ENCODE measurements at regions not wholly inside any gene's neighbourhood (a gene's known extent, or its start where the extent isn't known, plus 50 kb on each side); places are given as distances from the start of the nearest gene placed in this dataset.

GRCh38 chr3:145739926-145740325, 421.1 kb downstream of the PLOD2 start:
- POLR2A ChIA-PET = no interaction called here
- Histone ChIP-seq H3K9me3 (ENCODE audit: control insufficient read depth in 1 of 2, insufficient read depth in 1 of 2, low read length in 2 of 2) (no peaks in the 10 kb centered on the region), H3K4me1 (ENCODE audit: insufficient read depth, low read length) (no peaks in the 10 kb centered on the region), H3K27ac (ENCODE audit: low read depth in 1 of 2, low read length in 2 of 2) (no peak overlapping the region), H3K27me3 (ENCODE audit: control insufficient read depth in 1 of 2, insufficient read depth in 2 of 2, low read length in 2 of 2) (no peaks in the 10 kb centered on the region), H3K4me3 (ENCODE audit: low read length) (no peak overlapping the region), H3K36me3 (ENCODE audit: insufficient read depth, low read length) (no peaks in the 10 kb centered on the region)
- no peak overlapping the region for H3K4me3 Mint-ChIP-seq
- no peaks in the 10 kb centered on the region for H3K4me1 Mint-ChIP-seq (ENCODE audit: low read depth)
- no peak overlapping the region for H3K27ac Mint-ChIP-seq
- DNase-seq = no peak
- H3K27me3 Mint-ChIP-seq = no peaks in the 10 kb centered on the region
- H3K36me3 Mint-ChIP-seq (ENCODE audit: low read depth) = no peaks in the 10 kb centered on the region
- no peak for ATAC-seq (ENCODE audit: poor library complexity)
- no peaks in the 10 kb centered on the region for H3K9me3 Mint-ChIP-seq
- TF ChIP-seq, protein P1, sequence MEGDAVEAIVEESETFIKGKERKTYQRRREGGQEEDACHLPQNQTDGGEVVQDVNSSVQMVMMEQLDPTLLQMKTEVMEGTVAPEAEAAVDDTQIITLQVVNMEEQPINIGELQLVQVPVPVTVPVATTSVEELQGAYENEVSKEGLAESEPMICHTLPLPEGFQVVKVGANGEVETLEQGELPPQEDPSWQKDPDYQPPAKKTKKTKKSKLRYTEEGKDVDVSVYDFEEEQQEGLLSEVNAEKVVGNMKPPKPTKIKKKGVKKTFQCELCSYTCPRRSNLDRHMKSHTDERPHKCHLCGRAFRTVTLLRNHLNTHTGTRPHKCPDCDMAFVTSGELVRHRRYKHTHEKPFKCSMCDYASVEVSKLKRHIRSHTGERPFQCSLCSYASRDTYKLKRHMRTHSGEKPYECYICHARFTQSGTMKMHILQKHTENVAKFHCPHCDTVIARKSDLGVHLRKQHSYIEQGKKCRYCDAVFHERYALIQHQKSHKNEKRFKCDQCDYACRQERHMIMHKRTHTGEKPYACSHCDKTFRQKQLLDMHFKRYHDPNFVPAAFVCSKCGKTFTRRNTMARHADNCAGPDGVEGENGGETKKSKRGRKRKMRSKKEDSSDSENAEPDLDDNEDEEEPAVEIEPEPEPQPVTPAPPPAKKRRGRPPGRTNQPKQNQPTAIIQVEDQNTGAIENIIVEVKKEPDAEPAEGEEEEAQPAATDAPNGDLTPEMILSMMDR (IDR thresholded peaks at IDR 0.05) = no peak
- intact Hi-C loops (cut with DNase I, micrococcal nuclease) = no loop called here
- CTCF ChIA-PET = no interaction called here

GRCh38 chr3:145750657-145751056, 410.3 kb downstream of the PLOD2 start:
- Histone ChIP-seq H3K9me3 (ENCODE audit: control insufficient read depth in 1 of 2, insufficient read depth in 1 of 2, low read length in 2 of 2) (no peaks in the 10 kb centered on the region), H3K36me3 (ENCODE audit: insufficient read depth, low read length) (no peaks in the 10 kb centered on the region), H3K4me3 (ENCODE audit: low read length) (no peak overlapping the region), H3K27me3 (ENCODE audit: control insufficient read depth in 1 of 2, insufficient read depth in 2 of 2, low read length in 2 of 2) (no peaks in the 10 kb centered on the region), H3K27ac (ENCODE audit: low read depth in 1 of 2, low read length in 2 of 2) (no peak overlapping the region), H3K4me1 (ENCODE audit: insufficient read depth, low read length) (no peaks in the 10 kb centered on the region)
- H3K27ac Mint-ChIP-seq = no peak overlapping the region
- DNase-seq (no peak), ATAC-seq (ENCODE audit: poor library complexity) (no peak)
- no peaks in the 10 kb centered on the region for H3K27me3 Mint-ChIP-seq
- H3K9me3 Mint-ChIP-seq = peaks cover 3% of the 10 kb centered on the region
- no peaks in the 10 kb centered on the region for H3K36me3 Mint-ChIP-seq (ENCODE audit: low read depth)
- no peak overlapping the region for H3K4me3 Mint-ChIP-seq
- no peaks in the 10 kb centered on the region for H3K4me1 Mint-ChIP-seq (ENCODE audit: low read depth)
- TF ChIP-seq, protein P1 (IDR thresholded peaks at IDR 0.05) = no peak
- intact Hi-C loops (cut with DNase I, micrococcal nuclease) = no loop called here
- POLR2A ChIA-PET = no interaction called here
- CTCF ChIA-PET = no interaction called here

DNA sequence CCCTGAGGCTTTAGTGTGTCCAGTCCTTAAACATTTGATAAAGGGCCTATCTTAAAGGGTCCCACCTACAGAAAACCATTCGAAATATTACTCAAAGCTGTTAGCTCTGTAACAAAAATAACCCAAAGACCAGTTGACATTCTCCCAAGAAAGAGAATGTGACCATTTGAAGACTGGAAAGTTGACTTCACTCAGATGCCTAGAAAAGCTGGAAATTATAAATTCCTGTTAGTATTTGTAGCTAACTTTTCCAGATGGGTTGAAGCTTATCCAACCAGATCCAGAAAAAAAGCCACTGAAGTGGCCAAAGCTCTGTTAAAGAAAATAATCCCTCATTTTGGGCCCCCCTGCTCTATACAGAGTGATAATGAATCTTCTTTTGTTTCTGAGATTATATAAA, 408.4 kb downstream of the PLOD2 start:
- POLR2A ChIA-PET = no interaction called here
- Mint-ChIP-seq H3K27me3 (no peaks in the 10 kb centered on the region), H3K9me3 (peaks cover 3% of the 10 kb centered on the region)

More for the DNA sequence above, 408.4 kb downstream of the PLOD2 start:
- Mint-ChIP-seq H3K4me1 (ENCODE audit: low read depth) (no peaks in the 10 kb centered on the region), H3K36me3 (ENCODE audit: low read depth) (no peaks in the 10 kb centered on the region), H3K27ac (no peak overlapping the region), H3K4me3 (no peak overlapping the region)
- H3K4me1 ChIP-seq (ENCODE audit: insufficient read depth, low read length) = no peaks in the 10 kb centered on the region
- CTCF ChIA-PET = no interaction called here
- no peak overlapping the region for H3K27ac ChIP-seq (ENCODE audit: low read depth in 1 of 2, low read length in 2 of 2)
- no peak overlapping the region for H3K4me3 ChIP-seq (ENCODE audit: low read length)
- intact Hi-C loops (cut with DNase I, micrococcal nuclease) = no loop called here
- no peaks in the 10 kb centered on the region for H3K36me3 ChIP-seq (ENCODE audit: insufficient read depth, low read length)
- DNase-seq = no peak
- TF ChIP-seq, protein P1 (IDR thresholded peaks at IDR 0.05) = no peak
- no peaks in the 10 kb centered on the region for H3K9me3 ChIP-seq (ENCODE audit: control insufficient read depth in 1 of 2, insufficient read depth in 1 of 2, low read length in 2 of 2)
- ATAC-seq (ENCODE audit: poor library complexity) = no peak
- no peaks in the 10 kb centered on the region for H3K27me3 ChIP-seq (ENCODE audit: control insufficient read depth in 1 of 2, insufficient read depth in 2 of 2, low read length in 2 of 2)
